Natural killer cell treated with Interleukin-12 subunit alpha and Interleukin-12 subunit beta and Interleukin-15 and Interleukin-18, amount 100 ng/mL, for 72 hours (primary cell): ENCODE measurements at regions not wholly inside any gene's neighbourhood (a gene's known extent, or its start where the extent isn't known, plus 50 kb on each side); places are given as distances from the start of the nearest gene placed in this dataset.

Source experiments
- ATAC-seq, 2 donors: fragments of 150-1000 bp; cut with Tn5 transposase in 1 of 2; sonication (Bioruptor Pico), chemical (Tn5 transposase) in 1 of 2; 2 replicates each; pipeline ENCODE4 v1.10.0; 2021
- DNase-seq: peaks from one replicate; pipeline ENCODE4 v3.0.0; 2022; ENCODE audit warnings: low spot score
- H3K27ac Mint-ChIP-seq, 2 donors: 1 replicate in 1 of 2; 2 replicates in 1 of 2; pipeline ENCODE4 v1.8.0; 2022; ENCODE audit warnings: mixed read lengths in 2 of 2, mild to moderate bottlenecking in 1 of 2, moderate library complexity in 1 of 2
- H3K27me3 Mint-ChIP-seq, 2 donors: 1 replicate in 1 of 2; 2 replicates in 1 of 2; pipeline ENCODE4 v1.8.0; 2022; ENCODE audit warnings: mixed read lengths in 2 of 2
- H3K36me3 Mint-ChIP-seq: one replicate; pipeline ENCODE4 v1.8.0; 2022; ENCODE audit warnings: mixed read lengths
- H3K4me1 Mint-ChIP-seq, 2 donors: 1 replicate in 1 of 2; 2 replicates in 1 of 2; pipeline ENCODE4 v1.8.0; 2022; ENCODE audit warnings: low read depth in 2 of 2, mixed read lengths in 2 of 2, mild to moderate bottlenecking in 1 of 2
- H3K4me3 Mint-ChIP-seq: one replicate; pipeline ENCODE4 v1.8.0; 2022; ENCODE audit warnings: mixed read lengths
- H3K9me3 Mint-ChIP-seq: 2 replicates; pipeline ENCODE4 v1.8.0; 2022; ENCODE audit warnings: mixed read lengths

GRCh38 chr2:19785867-19786266, 115.9 kb downstream of the TTC32 start:
- no peak overlapping the region for H3K4me3 Mint-ChIP-seq
- ATAC-seq (no peak), DNase-seq (no peak)
- H3K9me3 Mint-ChIP-seq = peaks cover 6% of the 10 kb centered on the region
- peaks cover 0 to 8% of the 10 kb centered on the region in 2 donors for H3K27me3 Mint-ChIP-seq
- no peak overlapping the region for H3K27ac Mint-ChIP-seq
- H3K36me3 Mint-ChIP-seq = no peaks in the 10 kb centered on the region
- H3K4me1 Mint-ChIP-seq = no peaks in the 10 kb centered on the region

GRCh38 chr2:19785447-19785846, 116.3 kb downstream of the TTC32 start:
- Mint-ChIP-seq H3K27me3 (peaks cover 0 to 8% of the 10 kb centered on the region in 2 donors), H3K9me3 (peaks cover 6% of the 10 kb centered on the region), H3K27ac (no peak overlapping the region), H3K36me3 (no peaks in the 10 kb centered on the region), H3K4me1 (no peaks in the 10 kb centered on the region), H3K4me3 (no peak overlapping the region)
- no peak for DNase-seq
- no peak for ATAC-seq

GRCh38 chr2:19784456-19784855, 117.3 kb downstream of the TTC32 start:
- Mint-ChIP-seq H3K27ac (no peak overlapping the region), H3K36me3 (no peaks in the 10 kb centered on the region), H3K4me1 (no peaks in the 10 kb centered on the region), H3K9me3 (peaks cover 6% of the 10 kb centered on the region), H3K27me3 (peaks cover 0 to 8% of the 10 kb centered on the region in 2 donors), H3K4me3 (no peak overlapping the region)
- ATAC-seq (no peak), DNase-seq (no peak)

GRCh38 chr2:19783935-19784334, 117.8 kb downstream of the TTC32 start:
- DNase-seq (no peak), ATAC-seq (no peak)
- Mint-ChIP-seq H3K27me3 (peaks cover 0 to 8% of the 10 kb centered on the region in 2 donors), H3K4me1 (no peaks in the 10 kb centered on the region), H3K9me3 (peaks cover 6% of the 10 kb centered on the region), H3K36me3 (no peaks in the 10 kb centered on the region), H3K27ac (no peak overlapping the region), H3K4me3 (no peak overlapping the region)

GRCh38 chr2:19776941-19777514, 124.8 kb downstream of the TTC32 start:
- ATAC-seq = no peak
- no peak overlapping the region for H3K4me3 Mint-ChIP-seq
- no peaks in the 10 kb centered on the region for H3K9me3 Mint-ChIP-seq
- DNase-seq = no peak
- H3K36me3 Mint-ChIP-seq = no peaks in the 10 kb centered on the region
- H3K27me3 Mint-ChIP-seq = peaks cover 4 to 7% of the 10 kb centered on the region in 2 donors
- no peak overlapping the region for H3K27ac Mint-ChIP-seq
- no peaks in the 10 kb centered on the region for H3K4me1 Mint-ChIP-seq

GRCh38 chr2:19775838-19776237, 125.9 kb downstream of the TTC32 start:
- DNase-seq (no peak), ATAC-seq (no peak)
- Mint-ChIP-seq H3K27ac (no peak overlapping the region), H3K36me3 (no peaks in the 10 kb centered on the region), H3K4me3 (no peak overlapping the region), H3K9me3 (no peaks in the 10 kb centered on the region), H3K27me3 (peaks cover 4 to 7% of the 10 kb centered on the region in 2 donors), H3K4me1 (no peaks in the 10 kb centered on the region)

- Mint-ChIP-seq H3K4me3 (no peak overlapping the region), H3K4me1 (no peaks in the 10 kb centered on the region), H3K27me3 (peaks cover 4 to 7% of the 10 kb centered on the region in 2 donors), H3K36me3 (no peaks in the 10 kb centered on the region), H3K9me3 (no peaks in the 10 kb centered on the region), H3K27ac (no peak overlapping the region)
- no peak for DNase-seq
- ATAC-seq = no peak
Observed at GRCh38 chr2:19775315-19775714, 126.5 kb downstream of the TTC32 start.

- H3K36me3 Mint-ChIP-seq = no peaks in the 10 kb centered on the region
- no peaks in the 10 kb centered on the region for H3K9me3 Mint-ChIP-seq
- DNase-seq = no peak
- no peak overlapping the region for H3K27ac Mint-ChIP-seq
- H3K4me3 Mint-ChIP-seq = no peak overlapping the region
- no peak for ATAC-seq
- peaks cover 4 to 12% of the 10 kb centered on the region in 2 donors for H3K27me3 Mint-ChIP-seq
- H3K4me1 Mint-ChIP-seq = no peaks in the 10 kb centered on the region
Observed at GRCh38 chr2:19774805-19775176, 127.0 kb downstream of the TTC32 start.

- Mint-ChIP-seq H3K36me3 (no peaks in the 10 kb centered on the region), H3K4me1 (no peaks in the 10 kb centered on the region), H3K27me3 (peaks cover 4 to 14% of the 10 kb centered on the region in 2 donors), H3K9me3 (no peaks in the 10 kb centered on the region), H3K4me3 (no peak overlapping the region), H3K27ac (no peak overlapping the region)
- no peak for ATAC-seq
- no peak for DNase-seq
Observed at GRCh38 chr2:19772981-19773380, 128.8 kb downstream of the TTC32 start.

GRCh38 chr2:19769513-19769912, 132.3 kb downstream of the TTC32 start:
- Mint-ChIP-seq H3K27me3 (peaks cover 2 to 17% of the 10 kb centered on the region in 2 donors), H3K36me3 (no peaks in the 10 kb centered on the region), H3K4me1 (no peaks in the 10 kb centered on the region), H3K9me3 (no peaks in the 10 kb centered on the region), H3K4me3 (no peak overlapping the region), H3K27ac (no peak overlapping the region)
- no peak for ATAC-seq
- DNase-seq = no peak

GRCh38 chr2:19767899-19768298, 133.9 kb downstream of the TTC32 start:
- Mint-ChIP-seq H3K4me1 (no peaks in the 10 kb centered on the region), H3K27me3 (peaks cover 2 to 17% of the 10 kb centered on the region in 2 donors), H3K36me3 (no peaks in the 10 kb centered on the region), H3K9me3 (no peaks in the 10 kb centered on the region), H3K27ac (no peak overlapping the region), H3K4me3 (no peak overlapping the region)
- ATAC-seq (no peak), DNase-seq (no peak)

GRCh38 chr2:19764998-19765397, 136.8 kb downstream of the TTC32 start:
- Mint-ChIP-seq H3K27me3 (peaks cover 2 to 14% of the 10 kb centered on the region in 2 donors), H3K4me1 (no peaks in the 10 kb centered on the region), H3K36me3 (no peaks in the 10 kb centered on the region), H3K27ac (no peak overlapping the region), H3K4me3 (no peak overlapping the region), H3K9me3 (no peaks in the 10 kb centered on the region)
- DNase-seq (no peak), ATAC-seq (no peak)

- no peaks in the 10 kb centered on the region for H3K36me3 Mint-ChIP-seq
- no peak overlapping the region for H3K4me3 Mint-ChIP-seq
- H3K9me3 Mint-ChIP-seq = no peaks in the 10 kb centered on the region
- H3K4me1 Mint-ChIP-seq = no peaks in the 10 kb centered on the region
- DNase-seq (no peak), ATAC-seq (no peak)
- H3K27ac Mint-ChIP-seq = no peak overlapping the region
- H3K27me3 Mint-ChIP-seq = peaks cover 2 to 14% of the 10 kb centered on the region in 2 donors
Observed at GRCh38 chr2:19763731-19764130, 138.1 kb downstream of the TTC32 start.

GRCh38 chr2:19762959-19763605, 138.7 kb downstream of the TTC32 start:
- H3K36me3 Mint-ChIP-seq = no peaks in the 10 kb centered on the region
- H3K27ac Mint-ChIP-seq = no peak overlapping the region
- DNase-seq (no peak), ATAC-seq (no peak)
- H3K4me3 Mint-ChIP-seq = no peak overlapping the region
- no peaks in the 10 kb centered on the region for H3K9me3 Mint-ChIP-seq
- H3K27me3 Mint-ChIP-seq = peaks cover 2 to 17% of the 10 kb centered on the region in 2 donors
- no peaks in the 10 kb centered on the region for H3K4me1 Mint-ChIP-seq

- no peak for DNase-seq
- H3K9me3 Mint-ChIP-seq = no peaks in the 10 kb centered on the region
- no peaks in the 10 kb centered on the region for H3K4me1 Mint-ChIP-seq
- no peak overlapping the region for H3K4me3 Mint-ChIP-seq
- no peak overlapping the region for H3K27ac Mint-ChIP-seq
- H3K27me3 Mint-ChIP-seq = peaks cover 2 to 13% of the 10 kb centered on the region in 2 donors
- H3K36me3 Mint-ChIP-seq = no peaks in the 10 kb centered on the region
- ATAC-seq = no peak
Observed at GRCh38 chr2:19762142-19762541, 139.6 kb downstream of the TTC32 start.
